GM10248 (cell line): ENCODE measurements at regions not wholly inside any gene's neighbourhood (a gene's known extent, or its start where the extent isn't known, plus 50 kb on each side); places are given as distances from the start of the nearest gene placed in this dataset.

Experiments
- CTCF ChIA-PET: fragments of 300-600 bp; sonication (Branson Sonifier 250); formaldehyde crosslinking; extraction: SDS; loops from one replicate; lab custom pipeline; 2021; ENCODE audit warnings: antibody characterized with exemption; lab: Yijun Ruan, JAX
- POLR2A ChIA-PET: fragments of 350-650 bp; sonication (Branson Sonifier 250); formaldehyde crosslinking; extraction: SDS; loops from one replicate; lab custom pipeline; 2020; ENCODE audit warnings: antibody characterized with exemption; lab: Yijun Ruan, JAX
- DNase-seq: peaks from one replicate; pipeline ENCODE4 v3.0.0; 2012; ENCODE audit errors: extremely low spot score
- CTCF ChIP-seq: IDR thresholded peaks from 2 replicates; pipeline ENCODE4 v1.5.1; 2012; ENCODE audit warnings: mild to moderate bottlenecking, low read depth; ENCODE audit errors: extremely low read depth, missing control alignments, control extremely low read depth

GRCh38 chr2:210814251-210815025 is 258.0 kb downstream of the CPS1 start:
- TF ChIP-seq CTCF: no peak
- ChIA-PET CTCF (no interaction called here), POLR2A (no interaction called here)
- DNase-seq: no peak

GRCh38 chr2:210816769-210817168 is 260.4 kb downstream of the CPS1 start:
- TF ChIP-seq CTCF: no peak
- no peak for DNase-seq
- CTCF ChIA-PET: interaction anchor here (1.2 to 1.3 kb wide), 2 partner anchors 11 to 13 kb away, joined by 3 read pairs; no protein-coding TSS in a partner anchor
- POLR2A ChIA-PET: no interaction called here

GRCh38 chr2:210818473-210818872 is 262.1 kb downstream of the CPS1 start:
- TF ChIP-seq CTCF: no peak
- CTCF ChIA-PET: interaction anchor here (1.9 kb wide), 1 partner anchor 15 kb away, joined by 7 read pairs; no protein-coding TSS in a partner anchor
- no peak for DNase-seq
- POLR2A ChIA-PET: no interaction called here

DNA sequence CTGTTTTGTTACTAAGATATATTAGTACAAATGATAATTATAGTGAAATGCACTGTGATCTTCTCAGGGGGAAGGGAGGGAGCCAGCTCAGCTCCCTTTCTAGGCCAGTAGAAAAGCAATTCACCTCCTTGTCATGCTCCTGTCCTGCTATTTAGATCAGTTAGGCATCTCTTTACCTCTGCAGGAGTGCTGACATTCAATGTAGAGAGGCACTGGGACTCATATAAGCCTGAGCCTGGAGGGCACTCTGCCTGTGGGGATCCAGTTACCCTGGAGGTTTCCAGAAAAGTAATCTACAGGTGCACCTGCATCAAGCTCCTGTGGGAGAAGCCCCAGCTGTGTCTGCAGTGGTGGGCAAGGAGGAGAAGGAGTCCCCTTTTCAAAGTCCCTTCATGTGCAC is 277.0 kb downstream of the CPS1 start:
- DNase-seq: no peak
- CTCF ChIA-PET: interaction anchor here (2.8 kb wide), 1 partner anchor 15 kb away, joined by 7 read pairs; no protein-coding TSS in a partner anchor
- no peak for TF ChIP-seq CTCF
- POLR2A ChIA-PET: no interaction called here

DNA sequence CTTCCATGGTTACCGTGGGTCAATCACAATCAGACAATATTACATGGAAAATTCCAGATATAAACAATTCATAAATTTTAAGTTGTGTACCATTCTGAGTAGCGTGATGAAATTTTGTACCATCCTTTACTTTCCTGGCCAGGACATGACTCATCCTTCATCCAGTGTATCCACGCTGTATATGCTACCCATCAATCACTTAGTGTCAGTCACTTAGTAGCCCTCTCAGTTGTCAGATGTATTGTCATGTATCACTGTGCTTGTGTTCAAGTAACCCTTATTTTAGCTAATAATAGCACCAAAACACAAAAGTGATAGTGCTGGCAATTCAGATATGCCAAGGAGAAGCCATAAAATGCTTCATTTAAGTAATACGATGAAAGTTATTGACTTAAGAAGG is 282.6 kb downstream of the CPS1 start:
- DNase-seq: no peak
- no peak for TF ChIP-seq CTCF
- ChIA-PET CTCF (no interaction called here), POLR2A (no interaction called here)

GRCh38 chr2:210839450-210839849 is 283.1 kb downstream of the CPS1 start:
- no peak for TF ChIP-seq CTCF
- ChIA-PET CTCF (no interaction called here), POLR2A (no interaction called here)
- DNase-seq: no peak
